ENCODE measurements at regions not wholly inside any gene's neighbourhood (a gene's known extent, or its start where the extent isn't known, plus 50 kb on each side); places are given as distances from the start of the nearest gene placed in this dataset.
"Not testable (repeated sequence)": the region's sequence is repeated elsewhere in the genome, so short reads cannot be mapped to it uniquely, and the experiment has no call there.

GRCh38 chr12:91249518-91250272 lies 67.1 kb upstream of the DCN start:
- no peak overlapping the region for H3K4me3 ChIP-seq (ENCODE audit: low read depth, low read length)
- DNase-seq, result no peak
- H3K36me3 ChIP-seq, result no peaks in the 10 kb centered on the region
- TF ChIP-seq CTCF (IDR thresholded peaks at IDR 0.05; ENCODE audit: low read depth, low read length), result no peak
- no peaks in the 10 kb centered on the region for H3K27me3 ChIP-seq
- no peaks in the 10 kb centered on the region; the same call in 1 of the 2 replicates for H3K9me3 ChIP-seq
- no peaks in the 10 kb centered on the region for H3K4me1 ChIP-seq

- no peak for DNase-seq
- TF ChIP-seq CTCF (IDR thresholded peaks at IDR 0.05; ENCODE audit: low read depth, low read length), result no peak
- Histone ChIP-seq H3K27me3 (no peaks in the 10 kb centered on the region), H3K4me3 (ENCODE audit: low read depth, low read length) (no peak overlapping the region), H3K36me3 (no peaks in the 10 kb centered on the region), H3K9me3 (no peaks in the 10 kb centered on the region; the same call in 1 of the 2 replicates), H3K4me1 (no peaks in the 10 kb centered on the region)
These were observed 66.4 kb upstream of the DCN start for GRCh38 chr12:91249054-91249453.

GRCh38 chr12:91243177-91243576 lies 60.6 kb upstream of the DCN start:
- H3K4me3 ChIP-seq (ENCODE audit: low read depth, low read length); H3K9me3 ChIP-seq; H3K36me3 ChIP-seq; H3K27me3 ChIP-seq; H3K4me1 ChIP-seq: not testable (repeated sequence)
- peak; percentile 36 for DNase-seq
- peak; percentile 50 for TF ChIP-seq CTCF (IDR thresholded peaks at IDR 0.05; ENCODE audit: low read depth, low read length)

- no peaks in the 10 kb centered on the region for H3K27me3 ChIP-seq
- no peak for DNase-seq
- H3K4me3 ChIP-seq (ENCODE audit: low read depth, low read length), result no peak overlapping the region
- H3K36me3 ChIP-seq, result no peaks in the 10 kb centered on the region
- no peaks in the 10 kb centered on the region for H3K9me3 ChIP-seq
- no peak for TF ChIP-seq CTCF (IDR thresholded peaks at IDR 0.05; ENCODE audit: low read depth, low read length)
- no peaks in the 10 kb centered on the region; the same call in 1 of the 2 replicates for H3K4me1 ChIP-seq
These were observed 59.1 kb upstream of the DCN start for GRCh38 chr12:91241756-91242155.

- H3K4me3 ChIP-seq (ENCODE audit: low read depth, low read length), result no peak overlapping the region
- no peaks in the 10 kb centered on the region for H3K9me3 ChIP-seq
- H3K36me3 ChIP-seq, result no peaks in the 10 kb centered on the region
- no peaks in the 10 kb centered on the region; the same call in 1 of the 2 replicates for H3K4me1 ChIP-seq
- TF ChIP-seq CTCF (IDR thresholded peaks at IDR 0.05; ENCODE audit: low read depth, low read length), result no peak
- no peaks in the 10 kb centered on the region for H3K27me3 ChIP-seq
- DNase-seq, result no peak
These were observed 57.9 kb upstream of the DCN start for GRCh38 chr12:91240386-91241095.

GRCh38 chr12:91239481-91239880 lies 56.9 kb upstream of the DCN start:
- no peaks in the 10 kb centered on the region for H3K27me3 ChIP-seq
- no peak for TF ChIP-seq CTCF (IDR thresholded peaks at IDR 0.05; ENCODE audit: low read depth, low read length)
- H3K4me3 ChIP-seq (ENCODE audit: low read depth, low read length), result no peak overlapping the region
- no peaks in the 10 kb centered on the region; the same call in 1 of the 2 replicates for H3K4me1 ChIP-seq
- DNase-seq, result no peak
- no peaks in the 10 kb centered on the region for H3K36me3 ChIP-seq
- H3K9me3 ChIP-seq, result no peaks in the 10 kb centered on the region

Measured in BE2C (cell line).